Right lobe of liver (tissue), 6 donors: ENCODE measurements at regions not wholly inside any gene's neighbourhood (a gene's known extent, or its start where the extent isn't known, plus 50 kb on each side); places are given as distances from the start of the nearest gene placed in this dataset.

Experiments used
- ATAC-seq, 4 donors: fragments of 200-7000 bp; cut with Tn5 transposase; one replicate each; pipeline ENCODE4 v1.9.1; 2020; ENCODE audit warnings: mild to moderate bottlenecking in 4 of 4, moderate library complexity in 4 of 4
- DNase-seq, 3 donors: peaks; one replicate each; pipeline ENCODE4 v3.0.0-alpha.2; 2020
- H3K27ac ChIP-seq, 3 donors: fragments of 200-600 bp; one replicate each; pipeline ENCODE4 v1.8.0; 2022
- H3K27me3 ChIP-seq, 2 donors: fragments of 200-600 bp; one replicate each; pipeline ENCODE4 v1.8.0; 2022
- H3K36me3 ChIP-seq, 4 donors: fragments of 200-600 bp; sonication (generic) in 1 of 4; one replicate each; pipeline versions ENCODE4 v1.5.1 to v1.8.0; 2017 to 2022; ENCODE audit warnings: control low read depth in 1 of 4
- H3K4me1 ChIP-seq, 4 donors: fragments of 200-600 bp; sonication (generic) in 1 of 4; one replicate each; pipeline versions ENCODE4 v1.5.1 to v1.8.0; 2017 to 2022; ENCODE audit warnings: control low read depth in 1 of 4
- H3K4me3 ChIP-seq, 3 donors: fragments of 200-600 bp; one replicate each; pipeline ENCODE4 v1.8.0; 2022
- H3K9me3 ChIP-seq, 4 donors: fragments of 200-600 bp; sonication (generic) in 1 of 4; one replicate each; pipeline versions ENCODE4 v1.5.1 to v1.8.0; 2017 to 2022; ENCODE audit warnings: control low read depth in 1 of 4
- CTCF ChIP-seq, 4 donors: fragments of 200-600 bp in 3 of 4; fragments of 450-650 bp in 1 of 4; IDR thresholded peaks; one replicate each; pipeline versions ENCODE4 v1.5.1 to v1.8.0; 2016 to 2022; ENCODE audit warnings: antibody characterized with exemption in 4 of 4, mild to moderate bottlenecking in 2 of 4
- POLR2A ChIP-seq: fragments of 450-650 bp; IDR thresholded peaks from one replicate; pipeline ENCODE4 v1.6.1; 2017; ENCODE audit warnings: antibody characterized with exemption, mild to moderate bottlenecking
- WGBS: methylation state at CpG from one replicate; pipeline ENCODE4 v1.1.6; 2018; ENCODE audit warnings: low coverage, low lambda C conversion rate; ENCODE audit not compliant: insufficient coverage; ENCODE audit errors: missing lambda C conversion rate; 5-methylcytosine and 5-hydroxymethylcytosine counted together
- intact Hi-C, 2 donors: fragments of 100-400 bp; cut with DNase I; formaldehyde crosslinking; loops; one replicate each; pipeline versions ENCODE4 v1.11.2 to v1.14.1; 2022
- microRNA counts: library from miRNA; unstranded; fragments of <30 nt; microRNA quantifications from one replicate; lab custom pipeline; 2016
- microRNA-seq, 2 donors: library from miRNA; unstranded; fragments of <30 nt; microRNA quantifications; one replicate each; pipeline ENCODE4, GENCODE V29; 2019 to 2020
- small RNA-seq, 2 experiments: library from RNA; depleted of rRNA; stranded (forward); fragments of <200 nt; gene quantifications; one replicate each; pipeline ENCODE3, GENCODE V24; 2016
- donor health status: DM: no; HTN: yes; CAD: no.
- donor health status: DM: no; HTN: no; CAD: no.
- donor health status: DM: no; HTN: no; CAD: no.
- donor health status: DM: no; HTN: yes; CAD: no.
- donor health status: DM: no; HTN: yes; CAD: no.

GRCh38 chr1:209531006-209531405 is 52.5 kb upstream of the CAMK1G start:
- Histone ChIP-seq H3K27ac (no peak overlapping the region), H3K4me3 (no peak overlapping the region), H3K4me1 (peaks cover 0 to 27% (median 7%) of the 10 kb centered on the region in 4 donors), H3K9me3 (no peaks in the 10 kb centered on the region), H3K27me3 (no peaks in the 10 kb centered on the region), H3K36me3 (no peaks in the 10 kb centered on the region)
- DNase-seq (no peak), ATAC-seq (no peak)
- intact Hi-C loops, result no loop called here
- 55% methylated on average over 1 of the region's 4 CpGs for WGBS
- TF ChIP-seq CTCF (IDR thresholded peaks at IDR 0.05) (no peak), POLR2A (no peak)

GRCh38 chr1:209531549-209531948 is 52.0 kb upstream of the CAMK1G start:
- WGBS, result 86% methylated on average over 4 of the region's 4 CpGs
- peaks cover 0 to 24% (median 7%) of the 10 kb centered on the region in 4 donors for H3K4me1 ChIP-seq
- intact Hi-C loops, result no loop called here
- H3K27me3 ChIP-seq, result no peaks in the 10 kb centered on the region
- H3K27ac ChIP-seq, result no peak overlapping the region
- no peaks in the 10 kb centered on the region for H3K36me3 ChIP-seq
- no peak for DNase-seq
- no peaks in the 10 kb centered on the region for H3K9me3 ChIP-seq
- no peak overlapping the region for H3K4me3 ChIP-seq
- ATAC-seq, result no peak
- TF ChIP-seq POLR2A (no peak), CTCF (IDR thresholded peaks at IDR 0.05) (no peak)

MicroRNAs in the stretch of these regions (microRNA counts, 767-probe panel; counts per million panel counts)
- 237 counts per million for microRNA hsa-miR-205-5p (lab: Ali Mortazavi, UCI)

Small RNAs in the stretch of these regions (microRNA-seq; reads per million reads assigned to microRNA genes)
- 0 reads per million in 2 donors for gene MIR205

Small RNAs in the stretch of these regions (small RNA-seq; reads per million reads assigned to genes)
- gene AC104465.1, result 0 reads per million in 2 experiments
